Activated CD8-positive, alpha-beta memory T cell treated with anti-CD3 and anti-CD28 coated beads for 4 hours (primary cell): ENCODE measurements at regions not wholly inside any gene's neighbourhood (a gene's known extent, or its start where the extent isn't known, plus 50 kb on each side); places are given as distances from the start of the nearest gene placed in this dataset.

ENCODE experiments used
- DNase-seq, 2 donors: peaks; one replicate each; pipeline ENCODE4 v3.0.0-alpha.2; 2020; ENCODE audit warnings: low read depth in 2 of 2

DNA sequence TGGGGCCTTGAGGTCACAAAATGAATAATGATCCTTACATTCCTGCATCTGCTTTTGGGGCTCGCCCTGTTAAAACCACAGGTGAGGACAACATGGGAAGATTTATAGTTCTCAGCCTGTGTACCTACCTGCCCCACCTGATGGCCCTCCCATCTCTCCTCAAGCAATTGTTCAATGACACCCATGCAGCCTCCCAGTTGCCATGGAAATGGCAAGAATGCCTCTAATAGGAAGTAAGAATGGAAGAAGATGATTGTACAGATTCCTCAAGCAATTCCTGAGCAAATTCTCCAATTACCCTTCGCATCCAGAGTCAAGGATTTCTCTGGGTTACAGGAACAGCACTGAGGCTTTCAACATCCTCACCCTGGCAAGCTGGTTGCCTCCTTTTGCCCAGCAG lies 78.6 kb upstream of the CCL2 start:
- DNase-seq: no peak

- DNase-seq: no peak
Measured at GRCh38 chr17:34177642-34178041, 77.4 kb upstream of the CCL2 start.

GRCh38 chr17:34178092-34178491 lies 77.0 kb upstream of the CCL2 start:
- DNase-seq: no peak

- DNase-seq: no peak
Measured at GRCh38 chr17:34182036-34182803, 72.9 kb upstream of the CCL2 start.

DNA sequence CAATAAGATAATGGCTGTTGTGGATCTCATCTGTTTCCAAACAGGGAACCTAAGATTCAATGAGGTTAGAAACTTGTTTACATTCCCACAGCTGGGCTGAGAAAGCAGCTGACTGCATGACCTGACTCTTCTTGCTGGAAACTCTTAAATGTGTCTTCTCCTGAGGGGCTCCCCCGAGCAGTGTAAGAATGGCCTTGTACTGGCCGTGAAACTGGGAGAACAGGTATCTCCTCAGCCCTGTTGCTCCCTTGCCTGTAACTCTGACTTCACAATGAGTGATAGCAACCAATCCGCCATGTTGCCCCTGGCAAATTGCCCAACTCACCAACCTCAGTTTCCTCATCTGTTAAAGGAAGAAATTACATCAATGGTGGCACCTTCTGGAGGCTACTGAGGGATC lies 59.1 kb upstream of the CCL2 start:
- DNase-seq: no peak

GRCh38 chr17:34198519-34198918 lies 56.6 kb upstream of the CCL2 start:
- no peak for DNase-seq

DNA sequence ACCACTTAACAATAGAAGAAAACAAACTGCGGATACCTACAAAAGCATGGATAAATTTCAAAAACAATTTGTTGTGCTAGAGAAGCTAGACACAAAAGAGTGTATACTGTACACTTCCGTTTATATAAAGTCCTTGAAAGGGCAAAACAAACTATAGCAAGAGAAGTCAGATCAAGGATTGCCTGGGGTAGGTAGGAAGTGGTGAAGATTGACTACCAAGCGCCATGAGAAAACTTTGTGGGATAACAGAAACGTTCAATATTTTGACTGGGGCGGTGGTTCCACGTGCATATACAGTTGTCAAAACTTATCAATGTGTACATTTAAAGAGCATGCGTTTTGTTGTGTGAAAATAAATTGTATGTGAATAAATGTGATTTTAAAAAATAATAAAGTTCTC lies 55.6 kb upstream of the CCL2 start:
- DNase-seq: no peak

GRCh38 chr17:34199932-34200534 lies 55.1 kb upstream of the CCL2 start:
- DNase-seq: peak; percentile 26 to 44

DNA sequence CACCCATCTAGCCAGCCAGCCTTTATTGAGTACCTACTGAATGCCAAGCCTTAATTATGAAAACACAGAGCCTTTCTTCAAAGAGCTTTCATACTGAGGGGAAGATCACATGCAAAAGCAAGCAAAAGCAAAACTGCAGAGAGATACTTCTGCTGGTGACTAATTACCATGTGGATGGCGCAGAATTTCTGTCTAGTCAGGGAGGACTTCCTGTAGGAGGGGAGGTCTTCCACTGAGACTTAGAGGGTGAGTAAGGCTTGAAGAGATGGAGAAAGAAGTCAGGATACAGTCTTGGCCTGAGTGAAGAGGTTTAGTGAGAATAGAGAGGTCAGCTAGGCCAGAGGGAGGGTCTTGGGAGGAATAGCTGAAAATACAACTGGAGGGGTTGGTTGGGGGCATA lies 53.9 kb upstream of the CCL2 start:
- no peak for DNase-seq

- DNase-seq: no peak
Measured at GRCh38 chr17:34201767-34202166, 53.3 kb upstream of the CCL2 start.

- no peak for DNase-seq
Measured at GRCh38 chr17:34203018-34203638, 52.0 kb upstream of the CCL2 start.

- no peak for DNase-seq
Measured at GRCh38 chr17:34204402-34204801, 50.7 kb upstream of the CCL2 start.
